NCI-H2196 treated with DMSO at 0.1 percent for 48 hours (cell line): ENCODE measurements at regions not wholly inside any gene's neighbourhood (a gene's known extent, or its start where the extent isn't known, plus 50 kb on each side); places are given as distances from the start of the nearest gene placed in this dataset.

Source experiments
- DNase-seq: peaks from one replicate; lab custom pipeline; 2025; ENCODE audit not compliant: unreplicated experiment; lab: John Stamatoyannopoulos, UW

DNA sequence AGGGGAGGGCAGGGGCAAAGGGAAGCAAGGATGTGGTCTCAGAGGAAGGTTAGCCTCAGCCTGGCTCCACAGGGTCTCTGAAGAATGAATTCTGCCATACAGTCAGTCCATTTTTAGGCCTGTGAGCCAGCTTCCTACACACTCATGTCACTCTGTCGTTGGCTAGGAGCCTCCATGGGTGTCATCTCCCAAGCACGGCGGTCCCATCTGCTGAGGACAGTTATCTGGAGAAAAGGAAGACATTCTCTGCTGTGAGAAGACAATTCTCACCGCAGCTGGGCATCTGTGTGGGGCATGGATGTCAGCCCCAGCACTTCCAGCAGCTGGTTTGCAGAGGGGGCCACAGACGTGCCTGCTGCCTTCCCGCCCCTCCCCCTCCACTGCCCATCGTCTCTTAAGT lies 167.6 kb downstream of the LINC00237 start:
- DNase-seq, result no peak

DNA sequence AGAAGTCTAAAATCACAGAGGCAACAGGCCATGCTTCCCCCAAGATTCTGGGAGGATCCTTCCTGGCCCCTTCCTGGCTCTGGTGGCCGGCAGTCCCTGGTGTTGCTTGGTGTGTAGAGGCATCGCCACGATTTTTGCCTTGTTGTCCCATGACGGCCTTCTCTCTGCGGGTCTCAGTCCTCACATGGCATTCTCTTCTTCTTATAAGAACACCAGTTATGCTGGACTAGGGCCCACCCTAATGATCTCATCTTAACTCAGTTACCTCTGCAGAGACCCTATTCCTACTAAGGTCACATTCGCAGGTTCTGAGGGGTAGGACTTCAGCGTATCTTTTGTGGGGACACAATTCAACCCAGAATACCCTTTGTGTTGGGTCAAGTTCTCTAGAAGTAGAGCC lies 168.0 kb downstream of the LINC00237 start:
- DNase-seq, result no peak

DNA sequence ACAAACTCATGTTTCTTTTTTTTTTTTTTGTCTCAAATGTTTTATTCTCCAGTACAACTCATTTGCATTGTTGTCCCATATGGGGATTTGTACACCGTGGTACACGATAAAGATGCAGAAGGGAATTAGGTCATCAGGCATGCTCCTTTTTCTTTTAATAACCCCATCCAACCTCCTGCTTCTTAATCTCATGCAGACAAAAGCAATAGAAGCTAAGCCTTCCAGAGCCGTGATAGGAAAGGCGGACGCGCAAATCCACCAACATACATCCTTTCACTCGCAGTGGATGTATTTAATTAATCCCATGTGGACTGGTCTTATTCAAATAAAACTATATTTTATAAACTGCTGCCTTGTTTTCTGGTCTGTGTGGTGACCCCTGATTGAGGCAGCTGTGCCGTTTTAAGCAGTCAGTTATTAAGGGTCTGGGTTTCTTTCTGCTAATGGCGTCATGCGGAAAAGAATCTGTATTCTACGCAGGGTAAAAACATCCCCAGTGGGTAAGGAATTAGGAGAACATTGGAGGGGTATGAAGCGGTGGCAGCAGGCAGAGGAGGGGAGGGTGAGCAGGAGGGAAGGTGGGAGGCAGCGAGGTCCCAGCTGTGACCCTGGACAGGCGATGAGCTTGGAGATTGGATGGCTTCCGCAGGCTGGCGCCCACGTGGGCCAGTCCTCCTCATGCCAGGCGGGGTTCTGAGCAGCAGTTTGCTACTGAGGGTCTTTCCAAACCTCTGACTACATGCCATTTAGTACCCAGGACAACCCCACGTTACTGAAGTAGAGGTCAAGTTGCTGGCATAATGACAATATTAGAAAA lies 172.8 kb downstream of the LINC00237 start:
- DNase-seq, result no peak

DNA sequence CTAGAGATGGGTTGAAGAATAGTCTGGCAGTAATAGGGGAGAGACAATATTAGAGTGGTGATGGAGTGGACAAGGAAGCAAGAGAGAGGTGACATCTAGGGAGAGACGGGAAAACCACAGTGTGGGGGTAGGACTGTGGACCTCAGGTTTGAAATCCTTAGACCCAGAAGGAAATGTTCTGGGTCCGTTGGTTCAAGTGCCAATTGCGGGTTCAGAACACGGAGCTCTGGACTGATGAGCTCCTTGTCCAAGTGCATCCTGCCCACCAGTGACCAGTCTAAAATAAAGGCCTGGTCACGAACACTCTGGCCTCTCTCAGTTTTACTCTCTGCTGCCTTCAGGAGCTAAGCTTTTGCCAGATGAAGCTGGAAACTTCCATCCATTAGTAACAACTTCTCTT lies 174.0 kb downstream of the LINC00237 start:
- no peak for DNase-seq

DNA sequence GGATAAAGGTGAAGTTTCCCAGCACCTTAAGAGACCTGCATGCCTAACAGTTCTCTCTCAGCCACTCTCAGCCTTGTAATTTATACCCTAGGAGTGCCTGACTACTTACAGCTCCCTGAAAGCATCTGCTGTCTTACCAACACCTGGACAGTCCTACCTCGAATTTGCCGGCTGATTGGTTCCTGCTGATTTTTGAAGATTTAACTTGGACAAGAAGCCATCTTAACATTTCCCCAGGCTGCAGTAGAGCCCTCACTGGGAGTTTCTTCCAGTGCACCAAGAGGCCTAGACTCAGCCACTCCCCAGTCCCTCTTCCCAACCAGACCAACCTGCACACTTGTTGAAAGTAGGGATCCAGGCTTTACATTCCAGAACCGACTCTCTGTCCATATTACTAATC lies 174.5 kb downstream of the LINC00237 start:
- no peak for DNase-seq

DNA sequence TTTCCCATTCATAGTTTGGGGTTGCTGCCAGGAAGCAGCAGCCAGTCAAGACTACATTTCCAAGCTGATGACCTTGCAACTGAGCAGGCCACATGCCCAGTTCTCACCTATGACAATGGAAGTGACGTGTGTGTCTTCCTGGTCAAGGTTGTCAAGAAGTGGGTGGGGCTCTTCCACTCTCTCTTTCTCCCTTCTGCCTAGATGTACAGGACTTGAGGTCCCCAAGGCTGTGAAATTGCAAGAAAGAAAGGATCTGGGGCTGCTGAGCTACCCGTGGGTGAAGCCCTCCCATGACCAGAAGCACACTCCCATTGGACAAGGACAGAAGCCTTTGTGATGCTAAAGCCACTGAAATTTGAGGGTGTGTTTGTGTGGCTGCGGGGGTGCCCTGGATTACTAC lies 175.1 kb downstream of the LINC00237 start:
- DNase-seq, result no peak

DNA sequence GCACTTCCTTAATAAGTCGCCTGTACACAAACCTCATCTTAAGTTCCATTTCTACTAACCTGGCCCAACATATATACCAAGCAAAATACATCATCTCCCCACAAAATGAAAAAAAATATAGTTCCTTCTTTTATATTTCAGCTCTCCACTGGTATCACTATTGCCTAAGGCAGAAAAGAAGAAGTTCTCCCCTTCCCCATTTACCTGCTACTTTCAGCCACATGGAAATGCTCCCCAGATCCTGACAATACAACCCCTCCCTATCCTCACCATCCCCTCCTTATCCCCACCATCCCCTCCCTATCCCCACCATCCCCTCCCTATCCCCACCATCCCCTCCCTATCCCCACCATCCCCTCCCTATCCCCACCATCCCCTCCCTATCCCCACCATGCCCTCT lies 175.7 kb downstream of the LINC00237 start:
- DNase-seq, result no peak

DNA sequence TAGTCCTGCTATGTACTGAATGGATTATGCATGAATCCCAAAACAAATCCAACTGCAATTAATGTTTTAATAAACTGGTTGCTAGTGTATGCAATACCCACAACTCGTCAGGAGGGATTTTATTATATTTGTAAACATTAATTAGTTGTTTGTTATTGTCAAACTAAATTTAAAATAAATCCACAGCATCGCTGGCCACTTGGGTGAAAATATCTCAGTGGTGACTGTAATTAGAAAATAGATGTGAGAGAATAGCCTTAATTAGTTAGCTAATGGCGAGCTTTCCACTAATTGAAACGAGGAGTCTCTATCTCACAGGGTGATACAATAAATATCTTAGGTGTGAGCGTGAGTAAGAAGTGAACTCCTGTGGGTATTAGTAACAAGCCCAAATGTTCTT lies 176.8 kb downstream of the LINC00237 start:
- DNase-seq, result no peak

DNA sequence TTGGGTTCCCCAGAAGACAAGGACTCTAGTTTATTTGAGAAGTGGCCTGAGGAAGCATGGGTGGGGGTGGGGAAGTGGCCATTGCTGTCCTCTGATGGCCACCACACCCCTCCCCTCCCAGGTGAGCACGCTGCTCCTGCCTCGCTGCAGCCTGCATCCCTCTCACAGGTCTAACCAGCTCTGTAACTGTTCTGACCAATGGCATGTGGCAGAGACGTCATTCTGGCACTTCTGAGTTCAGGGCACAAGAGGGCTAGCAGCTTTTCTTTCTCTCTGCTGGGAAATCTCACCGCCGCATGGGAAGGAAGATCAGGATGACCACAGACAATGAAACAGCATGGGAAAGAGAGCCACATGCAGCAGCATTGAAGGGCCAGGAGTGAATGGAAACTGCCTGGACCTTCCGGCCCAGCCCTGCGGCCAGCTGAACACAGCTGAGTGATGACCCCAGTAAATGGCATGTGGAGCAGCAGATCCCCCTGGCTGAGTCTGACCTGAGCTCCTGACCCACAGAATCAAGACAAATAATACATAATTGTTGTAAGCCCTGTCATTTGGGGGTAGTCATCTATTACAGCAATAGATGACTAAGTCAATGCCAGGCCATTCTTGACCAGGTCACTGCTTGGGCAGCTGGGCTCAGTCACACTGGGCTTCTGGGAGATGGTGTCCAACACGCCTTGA lies 179.8 kb downstream of the LINC00237 start:
- no peak for DNase-seq

DNA sequence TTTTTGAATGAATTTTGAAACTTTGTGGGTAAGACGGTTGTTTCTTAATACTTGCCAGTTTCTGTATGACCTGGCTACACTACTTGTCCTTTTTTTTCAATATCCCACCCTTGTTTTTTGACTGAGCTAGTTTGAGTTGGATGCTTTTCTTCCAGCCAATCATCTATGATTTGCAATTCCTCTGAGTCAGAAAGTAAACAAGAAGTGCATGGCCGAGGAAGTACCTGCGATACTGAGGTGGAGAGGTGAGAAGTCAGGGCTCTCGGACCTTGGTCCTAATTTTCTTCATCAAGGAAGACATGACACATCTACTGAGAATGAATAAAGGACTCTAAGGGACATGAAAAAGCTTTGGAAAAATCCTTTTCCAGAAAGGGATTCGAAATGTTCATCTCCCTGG lies 185.7 kb downstream of the LINC00237 start:
- no peak for DNase-seq

DNA sequence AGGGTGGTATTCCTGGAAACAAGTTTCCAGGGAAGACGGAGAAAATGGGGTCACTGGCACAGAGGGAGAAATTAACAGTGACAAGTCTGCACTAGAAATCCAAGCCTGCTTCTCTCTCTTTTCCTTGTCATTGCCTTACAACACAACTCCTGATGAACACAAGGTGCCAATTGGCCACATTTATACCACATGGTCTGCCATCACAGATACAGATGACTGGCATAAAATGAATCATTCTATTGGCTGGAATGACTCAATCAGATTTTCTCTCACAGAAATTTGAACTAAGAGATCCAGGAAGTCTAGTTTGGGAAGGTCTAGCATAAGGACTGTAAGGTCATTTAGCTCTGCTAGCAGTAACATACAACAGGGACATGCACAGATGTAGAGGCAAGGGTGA lies 190.3 kb downstream of the LINC00237 start:
- DNase-seq, result no peak

DNA sequence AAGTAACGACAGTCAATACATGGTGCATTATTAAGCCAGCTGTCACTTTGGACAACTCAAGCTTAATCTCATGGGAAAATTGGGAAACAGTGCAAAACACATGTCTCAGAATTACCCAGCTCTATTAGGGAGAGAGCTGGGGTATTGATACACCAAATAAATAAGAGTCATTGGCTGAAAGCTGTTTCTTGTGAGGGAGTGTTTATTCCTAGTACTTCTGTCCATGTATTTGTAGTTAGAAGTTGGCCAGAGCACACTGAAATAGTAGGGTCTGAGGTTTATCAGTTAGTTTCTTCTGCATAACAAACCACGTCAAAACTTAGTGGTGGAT lies 192.0 kb upstream of the RALGAPA2 start:
- no peak for DNase-seq

DNA sequence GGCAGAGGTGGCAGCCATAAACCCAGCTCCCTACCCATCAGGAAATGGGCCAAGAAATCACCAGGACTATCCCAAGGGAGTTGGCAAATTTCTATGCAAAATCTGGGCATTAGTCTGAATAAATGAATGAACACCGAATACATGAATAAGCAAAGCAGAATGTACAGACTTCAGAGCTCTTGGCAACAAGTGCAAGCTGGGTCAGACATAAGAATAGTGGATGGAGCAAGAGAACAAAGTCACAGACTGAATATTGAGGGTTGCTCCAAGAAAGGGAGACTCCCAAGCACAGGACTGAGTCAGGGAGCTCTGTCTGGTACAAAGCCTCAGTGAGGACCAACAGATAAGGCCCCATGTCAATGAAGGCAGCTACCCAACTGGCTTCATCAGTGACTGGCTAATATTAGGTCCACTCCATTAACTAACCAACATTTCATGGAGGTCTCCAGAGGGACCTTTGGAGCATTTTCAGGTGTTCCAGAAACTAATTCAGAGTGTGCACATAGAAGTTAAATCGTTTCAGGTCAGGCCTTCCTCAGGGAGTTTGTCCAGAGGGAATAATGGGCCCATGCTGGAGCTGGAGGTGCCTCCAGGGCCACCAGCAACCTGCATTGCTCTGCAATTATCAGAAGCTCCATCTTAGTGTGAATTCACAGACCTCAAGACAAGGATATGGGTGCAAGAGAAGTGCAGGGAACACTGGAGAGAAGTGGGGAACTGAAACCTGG lies 191.5 kb upstream of the RALGAPA2 start:
- no peak for DNase-seq

DNA sequence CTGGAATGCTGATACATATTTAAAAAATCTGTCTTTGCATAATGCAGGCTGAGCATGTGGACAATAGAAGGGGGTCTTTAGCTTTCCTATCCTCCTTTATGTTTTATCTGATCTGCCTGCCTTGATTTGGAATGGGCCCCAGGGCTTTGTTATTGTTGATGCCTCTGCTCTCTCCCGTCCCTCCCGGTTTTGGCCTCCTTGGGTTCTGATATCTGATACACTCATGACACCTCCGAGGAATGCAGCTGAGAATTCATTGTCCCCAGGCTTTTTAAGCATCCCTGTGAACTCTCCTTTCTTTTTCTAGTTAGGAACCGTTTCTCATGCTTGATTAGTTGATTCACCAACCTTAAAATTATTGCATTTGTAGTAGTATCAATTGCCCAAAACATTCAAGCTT lies 185.5 kb upstream of the RALGAPA2 start:
- DNase-seq, result no peak

DNA sequence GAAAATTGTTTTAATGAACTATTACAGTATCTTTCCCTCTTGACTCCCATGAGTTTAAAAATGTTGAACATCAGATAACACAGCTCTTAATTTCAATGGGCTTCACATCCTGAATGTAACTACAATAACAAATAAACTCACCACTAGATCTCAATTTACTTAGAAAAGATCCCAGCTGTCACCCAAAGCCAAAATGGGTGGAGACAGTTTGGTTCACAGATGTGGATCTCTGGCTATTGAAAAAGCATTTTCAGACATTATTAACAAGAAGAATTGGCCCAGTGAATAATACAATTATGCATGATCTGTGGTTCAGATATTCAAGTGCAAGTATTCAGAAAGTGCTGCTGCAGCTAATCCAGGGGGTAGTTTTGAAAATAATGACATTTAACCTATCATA lies 184.7 kb upstream of the RALGAPA2 start:
- no peak for DNase-seq

DNA sequence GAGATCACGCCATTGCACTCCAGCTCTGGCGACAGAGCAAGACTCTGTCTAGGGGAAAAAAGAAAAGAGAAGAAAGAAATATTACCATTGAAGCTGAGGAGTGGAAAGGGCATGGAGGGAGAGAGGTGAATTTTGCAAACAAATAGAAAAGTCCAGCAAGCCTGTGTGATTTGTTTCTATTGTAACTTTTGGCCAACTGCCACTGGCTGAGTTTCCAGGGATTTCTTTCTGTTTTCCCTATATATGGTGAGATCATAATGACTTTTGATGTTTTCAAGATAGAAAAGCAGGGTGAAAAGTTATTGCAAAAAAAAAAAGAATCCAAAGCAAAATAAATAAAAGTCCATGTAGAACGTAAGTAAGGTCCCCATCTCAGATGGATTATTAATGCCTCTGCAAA lies 184.2 kb upstream of the RALGAPA2 start:
- no peak for DNase-seq

DNA sequence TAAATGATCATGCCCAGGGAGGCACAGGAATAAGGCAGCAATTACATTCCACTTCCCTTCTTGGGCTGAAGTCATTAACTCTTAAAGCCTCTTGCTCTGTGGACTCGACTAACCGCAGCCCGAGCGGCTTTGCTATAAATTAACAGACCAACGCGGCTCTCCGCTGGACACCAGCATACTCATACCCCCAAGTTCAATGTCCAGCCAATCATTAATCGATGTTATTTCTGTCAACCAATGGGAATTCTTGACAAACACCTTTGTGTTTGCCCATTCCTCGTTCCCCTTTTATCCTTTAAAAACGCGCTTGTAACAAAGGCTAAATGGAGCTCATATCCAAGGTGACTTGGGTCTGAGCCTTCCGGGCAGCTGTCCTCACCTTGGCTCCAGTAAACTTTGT lies 183.1 kb upstream of the RALGAPA2 start:
- DNase-seq, result no peak

DNA sequence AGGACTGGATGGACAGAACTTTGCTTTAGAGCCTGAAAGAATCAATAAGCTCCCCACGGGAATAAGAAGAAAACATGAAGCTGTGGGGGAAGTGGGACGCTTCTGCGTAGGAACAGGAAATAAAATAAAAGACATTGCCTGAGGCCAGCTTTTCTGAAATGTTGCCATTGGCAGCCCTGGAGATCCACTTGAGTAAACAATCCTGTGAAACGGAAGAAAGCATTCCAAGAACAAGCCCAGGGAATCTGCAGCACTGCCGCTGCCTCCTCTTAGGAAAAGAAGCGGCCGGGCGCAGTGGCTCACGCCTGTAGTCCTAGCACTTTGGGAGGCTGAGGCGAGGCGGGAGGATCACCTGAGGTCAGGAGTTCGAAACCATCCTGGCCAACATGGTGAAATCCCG lies 182.3 kb upstream of the RALGAPA2 start:
- DNase-seq, result no peak

DNA sequence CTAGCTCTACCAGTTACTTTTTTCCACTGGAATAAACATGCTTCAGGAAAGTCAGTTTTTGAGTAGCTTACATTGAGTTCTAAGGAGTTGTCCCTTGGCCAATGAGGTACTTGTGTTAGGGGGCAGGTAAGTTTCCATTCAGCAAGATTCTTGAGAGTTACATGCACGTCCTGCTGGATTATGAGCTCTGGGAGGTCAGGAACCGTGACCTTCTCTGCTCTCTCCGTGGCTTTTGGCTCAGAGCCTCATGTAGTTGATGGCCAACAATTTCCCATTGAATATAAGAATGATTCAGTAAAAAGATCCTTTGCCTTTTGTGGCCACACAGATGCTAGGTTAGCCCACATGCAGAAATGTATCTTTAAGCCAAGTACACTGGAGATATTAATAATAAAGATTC lies 181.8 kb upstream of the RALGAPA2 start:
- DNase-seq, result peak; percentile 27

DNA sequence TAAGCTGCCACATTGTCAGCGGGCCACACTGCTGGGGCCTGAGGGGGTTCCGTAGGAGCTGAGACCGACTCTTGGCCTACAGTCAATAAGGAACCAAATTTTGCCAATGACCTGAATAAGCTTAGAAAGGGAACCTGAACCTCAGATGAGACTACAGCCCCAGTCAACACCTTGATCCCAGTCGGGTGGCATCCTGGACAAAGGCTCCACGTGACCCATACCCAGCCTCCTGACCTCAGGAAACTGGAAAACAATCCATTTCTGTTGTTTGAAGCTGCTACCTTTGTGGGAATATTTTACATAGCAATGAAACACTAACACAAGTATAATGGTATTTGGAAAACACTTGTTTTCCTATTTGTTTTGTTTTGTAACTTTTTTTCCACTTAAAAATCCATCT lies 179.9 kb upstream of the RALGAPA2 start:
- no peak for DNase-seq

DNA sequence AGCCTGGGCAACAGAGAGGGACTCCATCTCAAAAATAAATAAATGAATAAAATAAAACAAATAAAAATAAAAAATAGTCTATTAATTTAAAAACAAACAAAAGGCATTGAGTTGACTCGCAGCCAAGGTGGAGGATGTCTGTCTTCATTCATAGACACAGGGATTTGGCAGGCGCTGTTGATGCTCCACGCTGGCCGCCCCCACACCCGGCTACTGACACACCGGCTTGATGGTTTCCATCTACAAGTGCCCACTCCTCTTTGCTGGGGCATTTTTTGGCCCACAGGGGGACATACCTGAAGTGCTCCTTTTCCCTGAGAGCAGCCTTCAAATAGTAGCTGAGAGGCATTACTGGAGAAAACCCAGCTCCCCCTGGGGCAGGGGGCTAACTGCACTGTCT lies 178.3 kb upstream of the RALGAPA2 start:
- no peak for DNase-seq

DNA sequence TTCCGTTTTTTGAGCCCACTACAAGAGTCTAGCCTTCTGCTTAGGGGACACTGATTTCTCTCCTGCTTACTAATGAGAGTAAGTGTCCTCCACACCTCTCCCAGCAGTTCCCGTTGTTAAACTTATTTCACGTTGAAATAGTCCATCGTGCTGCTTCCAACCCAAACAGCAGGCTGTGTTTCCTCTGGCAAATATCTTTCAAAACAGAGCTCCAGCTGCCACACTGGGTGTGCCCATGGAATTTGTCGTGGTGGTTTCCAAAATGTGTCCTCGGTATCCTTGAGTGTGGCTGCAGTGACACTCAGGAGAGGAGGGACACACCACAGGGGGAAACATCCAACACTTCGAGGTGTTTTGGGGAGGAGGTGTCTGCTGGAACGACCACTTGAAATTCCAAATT lies 176.5 kb upstream of the RALGAPA2 start:
- DNase-seq, result no peak
